GM23248 (cell line): ENCODE measurements at regions not wholly inside any gene's neighbourhood (a gene's known extent, or its start where the extent isn't known, plus 50 kb on each side); places are given as distances from the start of the nearest gene placed in this dataset.

Source experiments
- DNase-seq: peaks from one replicate; pipeline ENCODE4 v3.0.0-alpha.2; 2015
- H2AFZ ChIP-seq: fragments of 200-600 bp; sonication (generic); 2 replicates; pipeline ENCODE4 v1.6.1; 2016; ENCODE audit warnings: antibody characterized with exemption
- H3F3A ChIP-seq: fragments of 200-600 bp; sonication (generic); 2 replicates; pipeline ENCODE4 v1.6.1; 2016; ENCODE audit warnings: mild to moderate bottlenecking, antibody characterized with exemption, mixed run types; ENCODE audit not compliant: insufficient read depth
- H3K27ac ChIP-seq: fragments of 200-600 bp; sonication (generic); 2 replicates; pipeline ENCODE4 v1.5.1; 2016; ENCODE audit warnings: mild to moderate bottlenecking
- H3K27me3 ChIP-seq: fragments of 200-600 bp; sonication (generic); replicated peaks from 2 replicates; pipeline ENCODE4 v1.6.1; 2016; ENCODE audit warnings: mild to moderate bottlenecking; ENCODE audit not compliant: insufficient read depth
- H3K36me3 ChIP-seq: fragments of 200-600 bp; sonication (generic); 2 replicates; pipeline ENCODE4 v1.6.1; 2016; ENCODE audit warnings: low read depth, mild to moderate bottlenecking
- H3K4me1 ChIP-seq: fragments of 200-600 bp; sonication (generic); 2 replicates; pipeline ENCODE4 v1.6.1; 2016; ENCODE audit warnings: mild to moderate bottlenecking; ENCODE audit not compliant: insufficient read depth
- H3K4me2 ChIP-seq: fragments of 200-600 bp; sonication (generic); one replicate; pipeline ENCODE4 v1.6.1; 2016; ENCODE audit warnings: mild to moderate bottlenecking; ENCODE audit not compliant: unreplicated experiment
- H3K4me3 ChIP-seq: fragments of 200-600 bp; sonication (generic); 2 replicates; pipeline ENCODE4 v1.5.1; 2016; ENCODE audit warnings: mild to moderate bottlenecking
- H3K79me2 ChIP-seq: fragments of 200-600 bp; sonication (generic); 2 replicates; pipeline ENCODE4 v1.6.1; 2016; ENCODE audit warnings: mild to moderate bottlenecking; ENCODE audit not compliant: insufficient read depth
- H3K9ac ChIP-seq: fragments of 200-600 bp; sonication (generic); 2 replicates; pipeline ENCODE4 v1.6.1; 2016; ENCODE audit warnings: mild to moderate bottlenecking
- H3K9me2 ChIP-seq: fragments of 200-600 bp; sonication (generic); 2 replicates; pipeline ENCODE4 v1.6.1; 2016; ENCODE audit warnings: mixed run types, mild to moderate bottlenecking, moderate library complexity; ENCODE audit not compliant: insufficient read depth
- H3K9me3 ChIP-seq: fragments of 200-600 bp; sonication (generic); one replicate; pipeline ENCODE4 v1.6.1; 2017; ENCODE audit warnings: low read depth
- H4K20me1 ChIP-seq: fragments of 200-600 bp; sonication (generic); 2 replicates; pipeline ENCODE4 v1.6.0; 2016; ENCODE audit not compliant: insufficient read depth
- EZH2 ChIP-seq: fragments of 200-600 bp; sonication (generic); IDR thresholded peaks from 2 replicates; pipeline ENCODE4 v1.6.1; 2018; ENCODE audit warnings: antibody characterized with exemption, mild to moderate bottlenecking; ENCODE audit not compliant: insufficient read depth, poor library complexity, severe bottlenecking
- EZH2phosphoT487 ChIP-seq: fragments of 200-600 bp; sonication (generic); IDR thresholded peaks from 2 replicates; pipeline ENCODE4 v1.6.1; 2018; ENCODE audit warnings: antibody characterized with exemption, moderate library complexity, mild to moderate bottlenecking, low read depth; ENCODE audit not compliant: insufficient read depth
- WGBS, 2 experiments: methylation state at CpG; one replicate each; pipeline ENCODE4 v1.1.6; 2015 to 2017; ENCODE audit warnings: low lambda C conversion rate in 2 of 2, low coverage in 1 of 2; ENCODE audit errors: missing lambda C conversion rate in 2 of 2; 5-methylcytosine and 5-hydroxymethylcytosine counted together
- in situ Hi-C: fragments of 300-500 bp; cut with MboI; formaldehyde crosslinking; loops from 2 replicates; pipeline ENCODE4 v1.15.0; 2020

- Histone ChIP-seq H3K4me1 (no peaks in the 10 kb centered on the region), H4K20me1 (no peaks in the 10 kb centered on the region), H3F3A (no peaks in the 10 kb centered on the region), H3K4me3 (no peak overlapping the region), H3K9me3 (no peaks in the 10 kb centered on the region), H3K4me2 (no peak overlapping the region), H3K9ac (no peak overlapping the region), H3K36me3 (no peaks in the 10 kb centered on the region), H3K27ac (no peak overlapping the region), H2AFZ (no peak overlapping the region), H3K9me2 (no peaks in the 10 kb centered on the region), H3K79me2 (no peaks in the 10 kb centered on the region), H3K27me3 (no peaks in the 10 kb centered on the region; the same call in none of the 2 replicates)
- in situ Hi-C loops: no loop called here
- DNase-seq: no peak
- 40 to 49% methylated on average over 9 of the region's 9 CpGs for WGBS, 2 experiments
- TF ChIP-seq EZH2: no peak
- TF ChIP-seq EZH2phosphoT487: no peak
Observed at GRCh38 chr17:73986641-73987177, 216.8 kb upstream of the RPL38 start.

- Histone ChIP-seq H2AFZ (no peak overlapping the region), H3K9ac (no peak overlapping the region), H3K36me3 (no peaks in the 10 kb centered on the region), H3K9me3 (no peaks in the 10 kb centered on the region), H3K4me1 (no peaks in the 10 kb centered on the region), H3K4me3 (no peak overlapping the region), H4K20me1 (no peaks in the 10 kb centered on the region), H3K27ac (no peak overlapping the region), H3F3A (no peaks in the 10 kb centered on the region), H3K79me2 (no peaks in the 10 kb centered on the region), H3K9me2 (no peaks in the 10 kb centered on the region), H3K4me2 (no peak overlapping the region), H3K27me3 (no peaks in the 10 kb centered on the region; the same call in none of the 2 replicates)
- WGBS, 2 experiments: 58 to 62% methylated on average over 9 of the region's 9 CpGs
- in situ Hi-C loops: no loop called here
- TF ChIP-seq EZH2 (no peak), EZH2phosphoT487 (no peak)
- no peak for DNase-seq
Observed at GRCh38 chr17:73987395-73987794, 216.1 kb upstream of the RPL38 start.

- Histone ChIP-seq H3K27me3 (no peaks in the 10 kb centered on the region; the same call in none of the 2 replicates), H3K9ac (no peak overlapping the region), H2AFZ (no peak overlapping the region), H3K36me3 (no peaks in the 10 kb centered on the region), H3K4me3 (no peak overlapping the region), H3K9me2 (no peaks in the 10 kb centered on the region), H4K20me1 (no peaks in the 10 kb centered on the region), H3K79me2 (no peaks in the 10 kb centered on the region), H3K27ac (no peak overlapping the region), H3F3A (no peaks in the 10 kb centered on the region), H3K4me2 (no peak overlapping the region), H3K4me1 (no peaks in the 10 kb centered on the region), H3K9me3 (no peaks in the 10 kb centered on the region)
- TF ChIP-seq EZH2phosphoT487: no peak
- no peak for TF ChIP-seq EZH2
- 12% methylated on average over 16 of the region's 16 CpGs for WGBS, 2 experiments
- no peak for DNase-seq
- in situ Hi-C loops: no loop called here
Observed at GRCh38 chr17:73987845-73988509, 215.5 kb upstream of the RPL38 start.

GRCh38 chr17:73989671-73990070 is 213.8 kb upstream of the RPL38 start:
- no peaks in the 10 kb centered on the region; the same call in 1 of the 2 replicates for H3K27me3 ChIP-seq
- no peaks in the 10 kb centered on the region for H3K79me2 ChIP-seq
- H3K9ac ChIP-seq: no peak overlapping the region
- no peaks in the 10 kb centered on the region for H4K20me1 ChIP-seq
- no peaks in the 10 kb centered on the region for H3K9me3 ChIP-seq
- H3K9me2 ChIP-seq: no peaks in the 10 kb centered on the region
- no peaks in the 10 kb centered on the region for H3F3A ChIP-seq
- in situ Hi-C loops: no loop called here
- no peaks in the 10 kb centered on the region for H3K36me3 ChIP-seq
- TF ChIP-seq EZH2: no peak
- TF ChIP-seq EZH2phosphoT487: no peak
- no peak overlapping the region for H3K4me2 ChIP-seq
- no peak for DNase-seq
- H3K4me3 ChIP-seq: no peak overlapping the region
- WGBS, 2 experiments: 31 to 35% methylated on average over 14 of the region's 14 CpGs
- no peaks in the 10 kb centered on the region for H3K4me1 ChIP-seq
- H2AFZ ChIP-seq: no peak overlapping the region
- H3K27ac ChIP-seq: no peak overlapping the region
